ENCODE measurements at regions not wholly inside any gene's neighbourhood (a gene's known extent, or its start where the extent isn't known, plus 50 kb on each side); places are given as distances from the start of the nearest gene placed in this dataset.

DNA sequence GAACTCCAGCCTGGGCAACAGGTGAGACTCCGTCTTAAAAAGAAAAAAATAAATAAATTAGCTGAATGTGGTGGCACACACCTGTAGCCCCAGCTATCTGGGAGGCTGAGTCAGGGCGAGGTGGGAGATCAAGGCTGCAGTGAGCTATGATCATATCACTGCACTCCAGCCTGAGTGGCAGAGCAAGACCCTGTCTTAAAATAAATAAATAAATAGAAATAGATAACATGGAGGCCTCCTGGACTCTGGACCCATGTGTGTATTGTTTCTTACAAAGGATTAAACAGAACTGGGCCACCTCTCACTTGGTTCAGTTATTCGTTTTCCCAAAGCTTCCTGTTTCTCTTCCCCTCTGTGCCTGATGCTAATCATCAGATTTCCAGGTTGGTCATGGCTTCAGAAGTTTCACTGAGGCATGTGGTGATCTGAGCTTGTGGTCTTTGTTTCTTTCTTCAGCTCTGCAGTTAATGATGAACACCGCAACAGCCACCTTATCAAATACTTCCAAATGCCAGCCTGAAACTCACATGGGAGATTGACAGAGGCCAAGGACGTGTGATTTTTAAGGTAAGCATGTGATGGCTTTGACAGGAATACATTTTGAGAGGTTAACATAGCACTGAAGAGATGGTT is 83.3 kb upstream of the MAP4K4 start:
- H4K20me1 ChIP-seq (replicated peaks; ENCODE audit: control insufficient read depth, insufficient read depth, low read length), result no peaks in the 10 kb centered on the region; the same call in 1 of the 2 replicates
- DNase-seq (ENCODE audit: extremely low read depth in 1 of 4, low spot score in 3 of 4), result no peak
- POLR2A ChIA-PET, result interaction anchor here (0.7 kb wide), 1 partner anchor 11 kb away, joined by 3 read pairs; no protein-coding TSS in a partner anchor
- in situ Hi-C loops (cut with MboI) (no loop called here), intact Hi-C loops (cut with micrococcal nuclease) (no loop called here)
- no peaks in the 10 kb centered on the region for H3K36me3 ChIP-seq (ENCODE audit: control insufficient read depth, insufficient read depth, low read length)
- no peaks in the 10 kb centered on the region for H3K9me1 ChIP-seq (ENCODE audit: control insufficient read depth, insufficient read depth, low read length)
- 1% methylated on average over 5 of the region's 5 CpGs for WGBS (ENCODE audit: insufficient coverage, low coverage, missing lambda C conversion rate)
- no peak overlapping the region for H3K4me3 ChIP-seq
- no peaks in the 10 kb centered on the region; a peak in 1 of 5 replicates for H3K4me1 ChIP-seq (replicated peaks in 1 of 2; ENCODE audit: control insufficient read depth in 2 of 2, insufficient read depth in 2 of 2, low read length in 2 of 2)
- no peak overlapping the region for H3K27ac ChIP-seq (ENCODE audit: extremely low read depth, low read depth, low read length)
- H3K9me3 ChIP-seq (replicated peaks; ENCODE audit: control insufficient read depth, insufficient read depth, low read depth, low read length), result no peaks in the 10 kb centered on the region
- no peaks in the 10 kb centered on the region for H3K79me2 ChIP-seq (ENCODE audit: control insufficient read depth, insufficient read depth, low read length)
- CTCF ChIA-PET (ENCODE audit: low intra/inter-chr PET ratio), result no interaction called here
- no peak overlapping the region for H2AFZ ChIP-seq (ENCODE audit: low read depth, low read length)
- no TSS peak for BruUV-seq (replicated peaks)
- H3K27me3 ChIP-seq (ENCODE audit: control insufficient read depth in 2 of 2, insufficient read depth in 2 of 2, low read length in 2 of 2), result peaks cover 31 to 60% of the 10 kb centered on the region in 2 experiments
- ATAC-seq, result no peak
- no peak overlapping the region for H3K4me2 ChIP-seq (ENCODE audit: insufficient read depth, low read length)
- no peak for FAIRE-seq
- no peak for TF ChIP-seq NFXL1 (CRISPR knock-in tag; IDR thresholded peaks at IDR 0.05)
- TF ChIP-seq, protein P1, sequence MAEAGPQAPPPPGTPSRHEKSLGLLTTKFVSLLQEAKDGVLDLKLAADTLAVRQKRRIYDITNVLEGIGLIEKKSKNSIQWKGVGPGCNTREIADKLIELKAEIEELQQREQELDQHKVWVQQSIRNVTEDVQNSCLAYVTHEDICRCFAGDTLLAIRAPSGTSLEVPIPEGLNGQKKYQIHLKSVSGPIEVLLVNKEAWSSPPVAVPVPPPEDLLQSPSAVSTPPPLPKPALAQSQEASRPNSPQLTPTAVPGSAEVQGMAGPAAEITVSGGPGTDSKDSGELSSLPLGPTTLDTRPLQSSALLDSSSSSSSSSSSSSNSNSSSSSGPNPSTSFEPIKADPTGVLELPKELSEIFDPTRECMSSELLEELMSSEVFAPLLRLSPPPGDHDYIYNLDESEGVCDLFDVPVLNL (CRISPR knock-in tag; IDR thresholded peaks at IDR 0.05; ENCODE audit: low read depth), result no peak
- no peak for TF ChIP-seq POLR2AphosphoS2 (IDR thresholded peaks at IDR 0.05; ENCODE audit: low read length)
- no peak overlapping the region for H3K9ac ChIP-seq (ENCODE audit: insufficient read depth in 1 of 2, low read depth in 2 of 2, low read length in 2 of 2)
